HG03060 (cell line): ENCODE measurements at regions not wholly inside any gene's neighbourhood (a gene's known extent, or its start where the extent isn't known, plus 50 kb on each side); places are given as distances from the start of the nearest gene placed in this dataset.
"Not testable (repeated sequence)": the region's sequence is repeated elsewhere in the genome, so short reads cannot be mapped to it uniquely, and the experiment has no call there.

Experiments used
- ATAC-seq: cut with Tn5 transposase; IDR thresholded peaks from one replicate; pipeline ENCODE4 v1.9.1; 2021; ENCODE audit warnings: low read depth, moderate number of reproducible peaks; ENCODE audit not compliant: unreplicated experiment

DNA sequence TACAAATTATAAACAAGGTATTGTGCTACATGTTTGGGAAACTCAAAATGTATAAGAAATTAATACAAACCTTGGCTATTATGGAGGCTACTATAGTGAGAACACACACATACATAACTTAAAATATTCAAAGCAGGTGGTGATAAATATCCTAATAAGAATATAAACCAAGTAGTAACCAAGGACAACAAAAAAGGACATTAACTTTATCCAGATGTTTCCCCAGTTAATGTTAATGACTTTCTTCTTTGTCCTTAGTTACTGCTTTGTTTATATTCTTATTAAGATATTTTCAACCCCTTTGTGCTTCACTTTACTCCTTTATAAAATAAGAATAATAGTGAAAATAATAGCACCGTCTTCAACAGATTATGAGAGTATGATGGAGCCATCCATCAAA is 241.6 kb downstream of the CALCRL start:
- no peak for ATAC-seq

DNA sequence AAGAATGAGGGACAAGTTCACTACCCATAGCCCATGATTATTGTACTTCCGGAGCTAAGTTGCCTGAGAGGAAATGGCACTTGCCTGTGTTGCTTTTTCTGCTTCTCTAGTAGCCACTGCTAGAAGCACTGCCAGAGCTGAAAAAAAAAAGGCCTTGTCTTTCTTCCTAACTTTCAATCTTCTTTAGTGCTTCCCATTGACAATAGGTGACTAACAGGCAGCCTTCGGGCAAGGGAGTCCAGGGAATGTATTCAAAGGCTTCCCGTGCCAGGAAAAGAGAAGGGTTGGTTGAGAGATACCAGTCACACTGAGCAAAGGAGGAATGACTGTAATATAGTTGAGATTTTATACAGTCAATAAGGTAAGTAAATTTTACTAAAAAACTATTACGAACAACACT is 242.0 kb downstream of the CALCRL start:
- no peak for ATAC-seq

DNA sequence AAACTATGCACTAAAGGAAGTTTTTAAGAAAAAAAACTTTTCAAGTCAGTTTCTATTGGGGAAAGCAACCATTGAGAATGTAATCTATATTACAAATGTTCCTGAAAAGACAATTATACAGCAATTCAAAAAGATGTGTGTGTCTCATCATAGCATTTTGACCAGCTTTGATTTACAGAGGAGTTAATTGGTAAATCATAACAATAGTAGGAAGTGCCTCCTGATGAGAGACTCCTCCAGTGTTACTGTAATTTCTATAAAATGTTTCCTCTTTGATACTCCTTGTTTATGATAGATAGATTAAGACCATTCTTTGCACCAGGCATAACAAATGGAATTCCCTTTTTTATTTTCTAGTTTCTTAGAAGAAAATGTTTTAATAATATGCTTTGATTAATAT is 249.9 kb downstream of the CALCRL start:
- no peak for ATAC-seq

DNA sequence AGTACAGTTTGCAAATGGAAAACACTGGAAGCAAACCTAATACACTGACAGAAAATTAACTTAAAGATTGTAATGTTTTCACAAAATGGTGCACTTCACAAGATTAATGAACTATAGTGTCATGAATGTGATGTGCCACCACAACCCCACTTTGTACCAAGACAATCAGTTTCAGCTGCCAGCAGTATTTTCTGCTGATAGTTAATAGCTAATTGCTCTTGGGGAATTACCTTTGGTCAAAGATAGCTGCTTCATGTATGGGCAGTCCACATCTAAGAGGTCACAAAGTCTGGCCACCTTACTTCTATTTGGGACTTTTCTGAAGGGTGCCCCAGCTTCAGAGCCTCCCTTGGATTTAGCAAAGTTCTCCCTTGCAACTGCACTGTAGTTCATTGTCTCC is 254.0 kb downstream of the CALCRL start:
- ATAC-seq, result no peak

DNA sequence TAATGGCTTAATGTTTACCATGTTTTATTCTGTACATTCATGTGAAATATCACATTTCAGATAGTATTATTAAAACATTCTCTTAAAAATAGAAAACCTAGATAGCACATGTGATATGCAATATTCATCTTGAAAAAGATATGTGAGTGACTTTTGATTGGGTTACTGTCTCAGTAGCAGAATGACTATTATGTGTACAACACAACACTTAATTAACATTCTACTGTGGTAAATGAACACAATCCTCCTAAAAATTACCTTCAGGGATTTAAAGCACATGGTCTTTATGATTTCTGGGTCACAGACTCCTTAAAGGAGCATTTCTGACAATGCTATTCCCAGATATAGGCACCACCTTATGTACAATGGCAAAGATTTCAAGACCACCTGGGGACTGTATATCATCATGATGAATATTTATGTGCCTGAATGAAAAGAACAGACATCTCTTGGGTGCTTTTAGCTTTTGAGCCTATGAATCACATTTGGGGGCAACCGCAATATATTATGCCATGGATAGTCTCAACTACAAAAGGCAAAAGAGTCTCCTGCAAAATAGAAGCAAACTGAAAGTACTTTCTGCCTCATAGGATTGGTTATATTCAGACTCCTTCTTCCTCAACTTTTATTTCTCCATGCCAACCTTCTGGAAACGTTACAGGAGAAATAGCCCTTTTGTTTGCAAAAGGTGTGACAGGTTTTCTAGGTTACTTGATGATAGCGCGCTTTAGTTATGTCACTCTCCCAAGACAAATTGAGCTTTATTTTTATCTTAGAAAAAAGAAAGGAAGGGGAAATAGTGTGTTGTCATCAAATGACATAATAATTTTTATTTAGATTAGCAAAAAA is 259.0 kb downstream of the CALCRL start:
- no peak for ATAC-seq

- no peak for ATAC-seq
Observed at GRCh38 chr2:187187519-187187918, 260.5 kb downstream of the CALCRL start.

DNA sequence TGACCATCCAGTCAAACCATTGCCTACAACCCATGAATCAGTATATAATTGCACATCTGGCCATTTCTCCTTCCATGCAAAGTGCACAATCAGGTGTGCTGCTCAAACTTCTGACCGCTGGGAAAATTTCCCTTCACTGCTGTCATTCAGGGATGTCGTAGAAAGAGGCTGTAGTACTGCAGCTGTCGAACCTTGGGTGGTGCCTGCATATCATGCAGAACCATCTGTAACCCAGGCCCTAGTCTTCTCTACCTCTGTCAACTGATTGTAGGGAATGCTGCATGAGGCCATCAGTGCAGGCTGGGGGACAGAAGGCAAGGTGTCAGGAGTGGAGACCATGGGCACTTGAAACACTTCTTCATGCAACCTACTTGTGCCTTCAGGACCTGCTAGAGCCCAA is 267.5 kb downstream of the CALCRL start:
- no peak for ATAC-seq

DNA sequence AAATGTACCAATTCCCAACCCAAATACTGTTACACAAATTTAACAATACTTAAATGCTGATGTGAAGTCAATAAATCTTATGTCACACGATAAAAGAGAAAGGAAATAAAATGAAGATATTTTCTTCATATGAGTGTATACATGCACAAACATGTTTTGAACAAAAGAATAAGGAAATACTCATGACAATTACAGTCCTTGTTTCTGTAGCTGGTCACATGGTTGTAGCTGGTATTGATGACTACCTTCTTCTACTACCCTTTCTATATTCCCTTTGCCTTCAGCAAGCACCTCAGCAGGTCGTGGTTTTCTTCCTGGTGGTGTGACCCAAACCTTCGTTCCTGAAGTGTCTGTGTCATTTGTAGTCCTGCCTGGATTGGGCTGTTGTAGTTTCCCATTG is 269.2 kb downstream of the CALCRL start:
- not testable (repeated sequence) for ATAC-seq

DNA sequence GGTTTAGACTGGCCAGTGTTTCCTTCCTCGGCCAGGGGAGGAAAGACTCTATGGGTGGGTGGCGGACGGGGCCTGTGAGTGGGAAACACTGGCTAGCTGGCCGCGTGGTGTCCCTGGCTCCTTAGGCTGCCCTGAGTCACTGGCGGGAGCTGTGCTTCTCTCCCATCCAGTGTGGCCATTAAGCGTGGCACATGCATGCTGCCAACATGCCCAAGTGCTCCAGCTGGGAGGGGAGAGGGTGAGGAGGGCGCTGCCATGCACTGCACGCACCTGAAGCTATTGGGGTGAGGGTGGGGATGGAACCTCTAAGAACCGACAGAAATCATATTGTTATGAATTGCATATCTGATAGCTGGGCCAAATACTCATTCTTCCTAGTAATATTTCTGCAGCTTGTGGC is 270.8 kb downstream of the CALCRL start:
- no peak for ATAC-seq

DNA sequence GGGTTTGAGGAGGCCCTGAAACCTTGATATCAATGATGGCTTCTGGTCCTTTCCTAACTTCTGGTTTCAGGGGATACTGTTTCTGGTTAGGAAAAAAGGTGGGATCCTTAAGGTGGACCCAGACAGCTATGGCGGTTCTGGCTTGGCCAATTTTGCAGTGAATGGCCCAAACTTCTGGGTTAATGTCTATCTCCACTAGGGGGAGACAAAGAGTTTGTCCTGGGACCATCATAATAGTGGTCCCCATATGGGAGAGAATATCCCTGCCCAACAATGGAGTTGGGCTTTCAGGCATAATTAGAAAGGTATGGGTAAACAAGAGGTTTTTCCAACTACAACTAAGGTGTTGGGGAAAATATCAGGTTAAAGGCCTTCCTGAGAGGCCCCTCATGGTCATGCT is 273.5 kb downstream of the CALCRL start:
- ATAC-seq, result no peak

GRCh38 chr2:187171318-187171717 is 276.7 kb downstream of the CALCRL start:
- ATAC-seq, result peak; percentile 26

DNA sequence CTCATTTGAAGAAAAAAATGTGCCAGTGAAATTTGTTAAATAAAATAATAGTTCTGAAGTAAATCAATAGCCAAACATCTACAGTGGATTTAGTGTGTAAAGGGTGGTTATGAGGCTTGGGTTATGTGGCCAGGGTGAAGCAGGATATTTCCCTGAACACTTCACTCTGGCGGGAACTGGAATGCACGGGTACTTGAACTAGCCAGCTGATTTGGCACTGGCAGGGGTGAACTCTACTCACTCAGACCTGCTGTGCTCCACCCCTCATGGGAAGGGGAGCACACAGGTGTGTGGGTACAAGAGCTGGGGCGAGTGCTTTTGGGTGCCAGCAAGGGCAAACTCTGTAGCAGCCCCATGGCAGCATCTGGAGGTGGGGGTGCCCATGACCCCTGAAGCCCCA is 278.2 kb downstream of the CALCRL start:
- no peak for ATAC-seq

DNA sequence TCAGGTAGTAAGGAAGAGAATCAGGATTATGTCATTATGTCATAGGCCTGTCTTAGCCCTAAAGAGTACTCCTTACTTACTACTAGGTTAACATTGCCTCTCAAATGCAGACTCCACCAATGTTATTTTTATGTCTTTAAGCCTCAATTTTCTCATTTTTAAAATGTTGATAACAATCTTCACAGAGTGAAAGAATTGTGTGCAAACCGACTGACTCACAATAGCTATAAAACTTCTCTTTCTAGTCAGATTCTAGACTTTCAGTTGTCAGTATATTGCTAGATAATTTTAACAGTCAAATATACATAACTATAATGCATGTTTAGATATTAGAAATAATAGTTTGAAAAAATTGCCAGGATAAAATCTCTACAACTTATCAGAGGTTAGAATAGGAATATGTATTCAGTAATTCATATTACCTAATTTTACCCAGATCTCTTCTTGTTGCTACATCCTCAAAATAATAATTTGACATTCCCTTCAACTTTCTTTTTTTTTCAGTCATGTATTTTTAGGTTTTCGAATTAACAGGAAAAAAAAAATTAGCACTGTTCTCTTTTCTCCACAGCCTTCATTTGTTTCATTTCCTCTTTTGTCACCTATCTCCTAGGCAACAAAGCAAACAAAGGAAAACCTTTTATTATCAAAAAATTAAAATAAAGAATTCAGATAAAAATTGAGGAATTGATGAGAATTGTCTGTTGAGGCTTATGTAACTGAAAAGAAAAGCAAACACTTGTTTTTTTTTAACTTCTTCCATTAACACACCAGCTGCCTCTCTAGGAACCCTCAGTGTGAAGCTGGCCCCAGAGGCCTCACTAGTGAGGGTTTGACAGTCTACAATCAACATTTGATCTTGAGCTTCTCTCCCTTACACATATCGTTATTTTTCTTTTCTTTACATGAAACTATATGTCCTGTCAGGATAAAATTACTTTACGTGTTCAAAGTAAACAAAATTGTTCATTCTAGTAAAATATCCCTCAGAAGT is 279.0 kb downstream of the CALCRL start:
- ATAC-seq, result peak; percentile 62

- ATAC-seq, result no peak
Observed at GRCh38 chr2:187167491-187167890, 280.6 kb downstream of the CALCRL start.

DNA sequence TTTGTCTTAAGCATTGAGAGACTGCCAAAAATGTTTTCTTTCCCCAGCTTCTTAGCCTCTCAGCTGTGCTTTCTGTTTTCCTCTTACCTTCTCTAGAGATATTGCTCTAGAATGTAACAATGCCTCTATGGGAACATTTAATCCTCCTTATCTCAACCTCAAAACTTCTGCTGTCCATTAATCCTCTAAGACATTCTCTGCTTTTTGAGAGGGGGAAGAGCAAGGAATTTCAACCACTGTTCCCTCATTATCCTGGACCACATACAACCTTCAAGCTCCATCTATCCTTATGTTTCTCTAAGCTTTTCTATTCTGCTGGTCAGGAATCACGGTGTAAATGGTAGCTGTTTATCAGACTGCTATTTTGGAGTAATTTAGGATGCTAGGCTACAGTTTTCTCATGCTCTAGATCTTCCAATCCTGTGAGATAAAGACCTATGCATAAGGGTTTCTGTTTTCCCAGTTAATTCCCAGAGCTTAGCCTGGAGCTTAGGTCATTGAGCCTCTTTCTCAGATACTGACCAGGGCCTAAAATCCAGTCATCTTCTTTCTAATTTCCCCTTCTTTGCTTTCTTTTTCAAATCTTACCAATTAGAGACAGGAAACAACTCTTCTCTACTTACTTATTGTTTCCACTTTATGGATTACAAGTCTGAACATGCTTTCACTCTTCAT is 282.0 kb downstream of the CALCRL start:
- no peak for ATAC-seq

DNA sequence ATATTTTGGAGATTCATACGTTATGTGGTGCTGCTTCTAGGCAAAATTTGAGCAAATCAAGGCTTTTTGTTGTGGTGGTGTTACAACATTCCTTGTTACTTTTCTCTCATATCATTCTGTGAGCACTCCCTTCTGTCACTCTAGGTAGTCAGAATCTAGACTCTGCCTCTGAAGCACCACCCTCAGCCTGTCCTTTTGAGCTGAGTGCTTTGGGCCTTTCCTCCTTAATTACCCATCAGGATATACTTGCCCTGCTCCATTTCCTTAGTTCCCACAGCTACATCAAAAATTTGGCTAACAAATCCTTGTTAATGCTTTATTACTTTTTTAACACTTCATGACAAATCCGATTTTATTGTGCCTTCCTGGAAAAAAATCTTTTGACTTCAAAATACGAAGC is 289.6 kb downstream of the CALCRL start:
- no peak for ATAC-seq

GRCh38 chr2:187157046-187157445 is 291.0 kb downstream of the CALCRL start:
- no peak for ATAC-seq

- no peak for ATAC-seq
Observed at GRCh38 chr2:187155476-187155875, 292.6 kb downstream of the CALCRL start.

DNA sequence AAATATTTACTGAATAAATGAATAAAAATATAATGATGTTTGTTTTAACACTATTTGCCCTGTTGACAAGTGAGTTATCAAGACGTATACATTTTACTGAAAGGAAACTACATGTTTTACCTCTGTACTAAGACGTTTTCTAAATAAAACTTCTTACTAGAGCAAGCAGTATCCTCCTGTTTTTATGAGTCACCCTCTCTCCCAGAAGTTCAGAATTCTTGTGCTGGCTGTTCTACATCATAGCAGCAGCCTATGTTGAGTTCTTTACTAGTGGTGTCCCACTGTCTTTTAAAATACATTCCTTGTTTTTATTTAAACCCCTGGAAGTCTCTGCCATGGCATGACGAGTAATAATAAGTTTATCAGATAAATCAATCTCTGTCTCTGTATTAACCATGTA is 297.4 kb downstream of the CALCRL start:
- no peak for ATAC-seq

GRCh38 chr2:187148059-187148714 is 299.2 kb upstream of the ZSWIM2 start:
- no peak for ATAC-seq
